ENCODE measurements at regions not wholly inside any gene's neighbourhood (a gene's known extent, or its start where the extent isn't known, plus 50 kb on each side); places are given as distances from the start of the nearest gene placed in this dataset.

DNA sequence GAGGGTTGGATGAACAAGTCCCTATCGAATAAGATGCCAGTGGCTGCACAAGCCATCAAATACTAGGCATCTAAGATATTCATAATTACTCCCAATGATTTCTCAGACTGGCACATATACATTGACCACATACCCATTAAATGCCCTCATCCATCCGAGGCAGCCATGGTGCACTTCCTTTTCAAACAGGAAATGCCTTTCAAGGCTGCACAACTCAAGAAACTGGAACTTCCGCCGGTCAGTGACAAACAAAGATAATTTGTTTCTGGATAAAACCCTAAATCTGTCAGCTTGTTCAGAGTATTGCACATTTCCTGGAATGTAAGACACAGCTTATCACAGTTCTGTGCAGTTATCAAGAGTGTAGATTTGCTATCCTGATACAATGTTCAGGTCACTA, 203.7 kb downstream of the RMST start:
- no peak overlapping the region for H2AFZ ChIP-seq (ENCODE audit: low read depth, low read length)
- H3K79me2 ChIP-seq (ENCODE audit: low read length) = no peaks in the 10 kb centered on the region
- H3K9me3 ChIP-seq (ENCODE audit: insufficient read depth, low read length) = no peaks in the 10 kb centered on the region
- no peaks in the 10 kb centered on the region for H3K4me1 ChIP-seq (ENCODE audit: low read length)
- TF ChIP-seq, protein P1, sequence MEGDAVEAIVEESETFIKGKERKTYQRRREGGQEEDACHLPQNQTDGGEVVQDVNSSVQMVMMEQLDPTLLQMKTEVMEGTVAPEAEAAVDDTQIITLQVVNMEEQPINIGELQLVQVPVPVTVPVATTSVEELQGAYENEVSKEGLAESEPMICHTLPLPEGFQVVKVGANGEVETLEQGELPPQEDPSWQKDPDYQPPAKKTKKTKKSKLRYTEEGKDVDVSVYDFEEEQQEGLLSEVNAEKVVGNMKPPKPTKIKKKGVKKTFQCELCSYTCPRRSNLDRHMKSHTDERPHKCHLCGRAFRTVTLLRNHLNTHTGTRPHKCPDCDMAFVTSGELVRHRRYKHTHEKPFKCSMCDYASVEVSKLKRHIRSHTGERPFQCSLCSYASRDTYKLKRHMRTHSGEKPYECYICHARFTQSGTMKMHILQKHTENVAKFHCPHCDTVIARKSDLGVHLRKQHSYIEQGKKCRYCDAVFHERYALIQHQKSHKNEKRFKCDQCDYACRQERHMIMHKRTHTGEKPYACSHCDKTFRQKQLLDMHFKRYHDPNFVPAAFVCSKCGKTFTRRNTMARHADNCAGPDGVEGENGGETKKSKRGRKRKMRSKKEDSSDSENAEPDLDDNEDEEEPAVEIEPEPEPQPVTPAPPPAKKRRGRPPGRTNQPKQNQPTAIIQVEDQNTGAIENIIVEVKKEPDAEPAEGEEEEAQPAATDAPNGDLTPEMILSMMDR (IDR thresholded peaks at IDR 0.05; ENCODE audit: low read depth, low read length) = no peak
- no peak for TF ChIP-seq EZH2phosphoT487 (IDR thresholded peaks at IDR 0.05; ENCODE audit: low read depth)
- no peaks in the 10 kb centered on the region for H3K36me3 ChIP-seq (replicated peaks; ENCODE audit: low read depth, low read length)
- H3K9ac ChIP-seq (ENCODE audit: low read length) = no peak overlapping the region
- no peak overlapping the region for H3K4me3 ChIP-seq (ENCODE audit: low read length)
- H3K27ac ChIP-seq (ENCODE audit: low read length) = no peak overlapping the region
- H4K20me1 ChIP-seq (ENCODE audit: insufficient read depth, low read length) = no peaks in the 10 kb centered on the region
- H3K27me3 ChIP-seq (ENCODE audit: low read depth, low read length) = no peaks in the 10 kb centered on the region
- no peak overlapping the region for H3K4me2 ChIP-seq (ENCODE audit: low read length)

DNA sequence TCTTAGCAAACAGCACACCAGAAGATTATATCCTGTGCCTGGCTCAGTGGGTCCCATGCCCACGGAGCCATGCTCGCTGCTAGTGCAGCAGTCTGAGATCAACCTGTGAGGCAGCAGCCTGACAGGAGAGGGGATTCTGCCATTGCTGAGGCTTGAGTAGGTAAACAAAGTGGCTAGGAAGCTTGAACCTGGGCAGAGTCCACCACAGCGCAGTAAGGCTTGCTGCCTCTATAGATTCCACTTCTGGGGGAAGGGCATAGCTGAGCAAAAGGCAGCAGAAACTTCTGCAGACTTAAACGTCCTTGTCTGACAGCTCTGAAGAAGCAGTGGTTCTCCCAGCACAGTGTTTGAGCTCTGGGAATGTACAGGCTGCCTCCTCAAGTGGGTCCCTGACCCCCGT, 210.3 kb downstream of the RMST start:
- no peak overlapping the region for H3K4me3 ChIP-seq (ENCODE audit: low read length)
- no peaks in the 10 kb centered on the region for H3K79me2 ChIP-seq (ENCODE audit: low read length)
- no peaks in the 10 kb centered on the region for H3K4me1 ChIP-seq (ENCODE audit: low read length)
- no peak overlapping the region for H3K4me2 ChIP-seq (ENCODE audit: low read length)
- no peaks in the 10 kb centered on the region for H4K20me1 ChIP-seq (ENCODE audit: insufficient read depth, low read length)
- no peaks in the 10 kb centered on the region for H3K36me3 ChIP-seq (replicated peaks; ENCODE audit: low read depth, low read length)
- H3K9ac ChIP-seq (ENCODE audit: low read length) = no peak overlapping the region
- no peak for TF ChIP-seq EZH2phosphoT487 (IDR thresholded peaks at IDR 0.05; ENCODE audit: low read depth)
- TF ChIP-seq, protein P1 (IDR thresholded peaks at IDR 0.05; ENCODE audit: low read depth, low read length) = no peak
- no peaks in the 10 kb centered on the region for H3K9me3 ChIP-seq (ENCODE audit: insufficient read depth, low read length)
- no peaks in the 10 kb centered on the region for H3K27me3 ChIP-seq (ENCODE audit: low read depth, low read length)
- no peak overlapping the region for H3K27ac ChIP-seq (ENCODE audit: low read length)
- H2AFZ ChIP-seq (ENCODE audit: low read depth, low read length) = no peak overlapping the region

DNA sequence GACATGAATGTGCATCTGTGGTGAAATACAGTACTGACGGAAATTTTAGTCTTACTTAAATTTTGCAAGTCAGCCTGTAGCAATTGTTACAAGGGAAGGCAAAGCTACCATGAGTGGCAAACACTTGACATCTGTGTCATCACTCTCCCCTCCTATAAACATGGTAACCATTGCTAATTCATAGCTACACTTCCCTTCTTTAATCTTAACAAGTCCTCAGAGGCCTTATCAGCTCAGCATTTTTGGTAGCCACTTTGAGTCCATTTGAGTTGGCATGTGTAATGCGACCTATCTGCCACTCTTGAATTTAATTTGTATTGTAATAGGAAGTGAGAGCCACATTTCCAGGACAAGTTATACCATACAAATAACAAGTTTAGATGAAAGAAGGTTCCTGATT, 218.1 kb downstream of the RMST start:
- H3K9me3 ChIP-seq (ENCODE audit: insufficient read depth, low read length) = no peaks in the 10 kb centered on the region
- no peaks in the 10 kb centered on the region for H4K20me1 ChIP-seq (ENCODE audit: insufficient read depth, low read length)
- H3K4me2 ChIP-seq (ENCODE audit: low read length) = no peak overlapping the region
- H3K79me2 ChIP-seq (ENCODE audit: low read length) = no peaks in the 10 kb centered on the region
- no peak overlapping the region for H3K4me3 ChIP-seq (ENCODE audit: low read length)
- H2AFZ ChIP-seq (ENCODE audit: low read depth, low read length) = no peak overlapping the region
- no peaks in the 10 kb centered on the region for H3K36me3 ChIP-seq (replicated peaks; ENCODE audit: low read depth, low read length)
- H3K9ac ChIP-seq (ENCODE audit: low read length) = no peak overlapping the region
- H3K27me3 ChIP-seq (ENCODE audit: low read depth, low read length) = no peaks in the 10 kb centered on the region
- no peak overlapping the region for H3K27ac ChIP-seq (ENCODE audit: low read length)
- no peak for TF ChIP-seq EZH2phosphoT487 (IDR thresholded peaks at IDR 0.05; ENCODE audit: low read depth)
- TF ChIP-seq, protein P1 (IDR thresholded peaks at IDR 0.05; ENCODE audit: low read depth, low read length) = no peak
- no peaks in the 10 kb centered on the region for H3K4me1 ChIP-seq (ENCODE audit: low read length)

DNA sequence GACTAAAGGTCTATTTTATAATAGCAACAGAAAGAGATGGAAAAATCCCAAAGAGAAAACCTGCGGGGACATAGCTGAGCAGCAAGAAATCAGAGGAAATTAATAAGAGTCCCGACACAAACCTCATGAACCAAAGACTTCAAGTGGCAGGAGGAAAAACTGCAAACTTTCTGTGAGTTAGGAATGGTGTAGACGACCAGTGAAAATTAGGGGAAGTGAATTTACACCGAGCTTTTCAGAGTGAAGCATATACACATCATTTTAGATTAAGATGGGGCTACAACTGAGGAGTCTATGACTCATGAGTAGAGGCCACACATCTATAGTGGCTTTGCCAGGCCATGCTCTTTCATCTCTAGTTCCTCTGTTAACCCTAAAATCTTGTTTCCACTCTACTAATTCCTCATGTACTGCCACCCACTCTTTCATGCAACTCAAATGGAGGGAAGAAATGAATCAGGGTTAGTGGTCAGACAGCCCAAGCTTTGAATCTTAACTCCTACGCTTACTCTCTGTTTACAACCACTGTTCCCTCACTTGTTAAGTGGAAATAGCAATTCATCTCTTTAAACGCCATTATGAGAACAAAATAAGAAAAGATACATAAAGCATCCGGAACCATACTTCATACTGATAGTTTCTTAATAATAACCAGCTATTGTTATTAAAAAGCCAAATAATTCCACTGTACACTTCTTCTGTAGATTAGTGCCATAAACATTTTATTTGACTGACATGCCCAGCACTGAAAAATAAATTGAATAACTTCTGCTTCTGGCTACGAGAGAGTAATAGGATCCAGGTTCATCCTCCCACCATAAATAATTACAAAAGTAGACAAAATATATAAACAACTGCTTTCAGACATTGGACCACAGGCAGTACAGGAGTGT, 219.3 kb downstream of the RMST start:
- H4K20me1 ChIP-seq (ENCODE audit: insufficient read depth, low read length) = no peaks in the 10 kb centered on the region
- no peak overlapping the region for H3K4me3 ChIP-seq (ENCODE audit: low read length)
- H3K4me2 ChIP-seq (ENCODE audit: low read length) = no peak overlapping the region
- TF ChIP-seq EZH2phosphoT487 (IDR thresholded peaks at IDR 0.05; ENCODE audit: low read depth) = no peak
- TF ChIP-seq, protein P1 (IDR thresholded peaks at IDR 0.05; ENCODE audit: low read depth, low read length) = no peak
- no peaks in the 10 kb centered on the region for H3K36me3 ChIP-seq (replicated peaks; ENCODE audit: low read depth, low read length)
- no peak overlapping the region for H3K27ac ChIP-seq (ENCODE audit: low read length)
- no peak overlapping the region for H3K9ac ChIP-seq (ENCODE audit: low read length)
- no peaks in the 10 kb centered on the region for H3K27me3 ChIP-seq (ENCODE audit: low read depth, low read length)
- H3K4me1 ChIP-seq (ENCODE audit: low read length) = no peaks in the 10 kb centered on the region
- H3K79me2 ChIP-seq (ENCODE audit: low read length) = no peaks in the 10 kb centered on the region
- no peak overlapping the region for H2AFZ ChIP-seq (ENCODE audit: low read depth, low read length)
- no peaks in the 10 kb centered on the region for H3K9me3 ChIP-seq (ENCODE audit: insufficient read depth, low read length)

All from OCI-LY3 (cell line).